Stimulated activated CD4-positive, alpha-beta T cell treated with anti-CD3 and anti-CD28 coated beads, Interleukin-15, amount 100 ng/mL, for 1 hour (primary cell): ENCODE measurements at regions not wholly inside any gene's neighbourhood (a gene's known extent, or its start where the extent isn't known, plus 50 kb on each side); places are given as distances from the start of the nearest gene placed in this dataset.

Experiments
- DNase-seq, 2 donors: peaks; one replicate each; pipeline ENCODE4 v3.0.0-alpha.2; 2020; ENCODE audit warnings: low read depth in 1 of 2, low spot score in 1 of 2

- no peak for DNase-seq
Measured at GRCh38 chr2:120439637-120440384, 93.9 kb downstream of the INHBB start.

GRCh38 chr2:120440521-120441350, 94.8 kb downstream of the INHBB start:
- no peak for DNase-seq

GRCh38 chr2:120441351-120441700, 95.4 kb downstream of the INHBB start:
- DNase-seq: no peak

- no peak for DNase-seq
Measured at GRCh38 chr2:120441744-120442471, 96.0 kb downstream of the INHBB start.

GRCh38 chr2:120442541-120442922, 96.6 kb downstream of the INHBB start:
- no peak for DNase-seq

- DNase-seq: no peak
Measured at GRCh38 chr2:120442923-120443571, 97.1 kb downstream of the INHBB start.

GRCh38 chr2:120443946-120444345, 98.0 kb downstream of the INHBB start:
- DNase-seq: no peak

- DNase-seq: no peak
Measured at GRCh38 chr2:120444691-120445240, 98.8 kb downstream of the INHBB start.

- no peak for DNase-seq
Measured at GRCh38 chr2:120445449-120446143, 99.7 kb downstream of the INHBB start.

- DNase-seq: no peak
Measured at GRCh38 chr2:120446236-120447126, 100.5 kb downstream of the INHBB start.

- DNase-seq: no peak
Measured at GRCh38 chr2:120447127-120447785, 101.3 kb downstream of the INHBB start.

- DNase-seq: no peak
Measured at GRCh38 chr2:120448436-120448835, 102.5 kb downstream of the INHBB start.

GRCh38 chr2:120448961-120449810, 103.2 kb downstream of the INHBB start:
- DNase-seq: no peak

GRCh38 chr2:120450196-120450820, 104.4 kb downstream of the INHBB start:
- DNase-seq: no peak

GRCh38 chr2:120451334-120451733, 105.4 kb downstream of the INHBB start:
- no peak for DNase-seq

- no peak for DNase-seq
Measured at GRCh38 chr2:120452131-120452530, 106.2 kb downstream of the INHBB start.

GRCh38 chr2:120452945-120453634, 107.2 kb downstream of the INHBB start:
- no peak for DNase-seq
